PC-3 (cell line): ENCODE measurements at regions not wholly inside any gene's neighbourhood (a gene's known extent, or its start where the extent isn't known, plus 50 kb on each side); places are given as distances from the start of the nearest gene placed in this dataset.

ENCODE experiments used
- EZH2 ChIP-seq: fragments of 300-600 bp; sonication (generic); IDR thresholded peaks from one replicate; pipeline ENCODE4 v1.6.1; 2017; ENCODE audit warnings: antibody characterized with exemption, mild to moderate bottlenecking, low read length; ENCODE audit not compliant: unreplicated experiment
- TF ChIP-seq, protein P1 (sequence below): fragments of 300-600 bp; sonication (generic); conservative IDR thresholded peaks from 2 replicates; pipeline ENCODE4 v1.5.1; 2017; ENCODE audit warnings: antibody characterized with exemption, low read depth, mild to moderate bottlenecking, low read length

- TF ChIP-seq, protein P1, sequence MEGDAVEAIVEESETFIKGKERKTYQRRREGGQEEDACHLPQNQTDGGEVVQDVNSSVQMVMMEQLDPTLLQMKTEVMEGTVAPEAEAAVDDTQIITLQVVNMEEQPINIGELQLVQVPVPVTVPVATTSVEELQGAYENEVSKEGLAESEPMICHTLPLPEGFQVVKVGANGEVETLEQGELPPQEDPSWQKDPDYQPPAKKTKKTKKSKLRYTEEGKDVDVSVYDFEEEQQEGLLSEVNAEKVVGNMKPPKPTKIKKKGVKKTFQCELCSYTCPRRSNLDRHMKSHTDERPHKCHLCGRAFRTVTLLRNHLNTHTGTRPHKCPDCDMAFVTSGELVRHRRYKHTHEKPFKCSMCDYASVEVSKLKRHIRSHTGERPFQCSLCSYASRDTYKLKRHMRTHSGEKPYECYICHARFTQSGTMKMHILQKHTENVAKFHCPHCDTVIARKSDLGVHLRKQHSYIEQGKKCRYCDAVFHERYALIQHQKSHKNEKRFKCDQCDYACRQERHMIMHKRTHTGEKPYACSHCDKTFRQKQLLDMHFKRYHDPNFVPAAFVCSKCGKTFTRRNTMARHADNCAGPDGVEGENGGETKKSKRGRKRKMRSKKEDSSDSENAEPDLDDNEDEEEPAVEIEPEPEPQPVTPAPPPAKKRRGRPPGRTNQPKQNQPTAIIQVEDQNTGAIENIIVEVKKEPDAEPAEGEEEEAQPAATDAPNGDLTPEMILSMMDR = no peak
- TF ChIP-seq EZH2 = no peak
Observed at GRCh38 chr13:44088991-44089413, 209.3 kb downstream of the LACC1 start.
